Tibial artery (tissue), 4 donors: ENCODE measurements at regions not wholly inside any gene's neighbourhood (a gene's known extent, or its start where the extent isn't known, plus 50 kb on each side); places are given as distances from the start of the nearest gene placed in this dataset.
"Not testable (repeated sequence)": the region's sequence is repeated elsewhere in the genome, so short reads cannot be mapped to it uniquely, and the experiment has no call there.

Source experiments
- DNase-seq, 2 donors: peaks; one replicate each; pipeline ENCODE4 v3.0.0-alpha.2; 2019
- H3K27ac ChIP-seq, 2 donors: fragments of 200-600 bp; sonication (generic) in 1 of 2; 1 replicate in 1 of 2; 2 replicates in 1 of 2; pipeline ENCODE4 v1.5.1; 2018 to 2019; ENCODE audit warnings: mild to moderate bottlenecking in 1 of 2
- H3K27me3 ChIP-seq, 2 donors: fragments of 200-600 bp; sonication (generic) in 1 of 2; one replicate each; pipeline versions ENCODE4 v1.5.1 to v1.6.0; 2016 to 2019
- H3K36me3 ChIP-seq, 3 donors: fragments of 200-600 bp; sonication (generic) in 2 of 3; one replicate each; pipeline ENCODE4 v1.5.1; 2016 to 2019; ENCODE audit warnings: mild to moderate bottlenecking in 2 of 3
- H3K4me1 ChIP-seq, 4 donors: fragments of 200-600 bp; sonication (generic) in 2 of 4; 1 replicate in 3 of 4; 2 replicates in 1 of 4; pipeline ENCODE4 v1.5.1; 2016 to 2019
- H3K4me3 ChIP-seq, 2 donors: fragments of 200-600 bp; sonication (generic) in 1 of 2; 1 replicate in 1 of 2; 2 replicates in 1 of 2; pipeline ENCODE4 v1.5.1; 2018 to 2019; ENCODE audit warnings: mild to moderate bottlenecking in 2 of 2
- H3K9me3 ChIP-seq, 3 donors: fragments of 200-600 bp; sonication (generic) in 1 of 3; one replicate each; pipeline ENCODE4 v1.5.1; 2016 to 2019
- CTCF ChIP-seq, 2 experiments: fragments of 200-600 bp in 1 of 2; fragments of 450-650 bp in 1 of 2; IDR thresholded peaks; one replicate each; pipeline ENCODE4 v1.5.1; 2017 to 2019; ENCODE audit warnings: antibody characterized with exemption in 2 of 2, mild to moderate bottlenecking in 1 of 2, moderate library complexity in 1 of 2
- intact Hi-C: fragments of 100-400 bp; cut with DNase I; formaldehyde crosslinking; loops from one replicate; pipeline ENCODE4 v1.15.0; 2023; ENCODE audit warnings: low total_unique reads

GRCh38 chr3:198109883-198110282 lies 149.9 kb downstream of the LMLN start:
- Histone ChIP-seq H3K4me3 (no peak overlapping the region), H3K27ac (no peak overlapping the region), H3K4me1 (peaks cover 0 to 8% (median 1%) of the 10 kb centered on the region in 4 donors), H3K27me3 (peaks cover 0 to 55% of the 10 kb centered on the region in 2 donors), H3K9me3 (no peaks in the 10 kb centered on the region), H3K36me3 (no peaks in the 10 kb centered on the region)
- TF ChIP-seq CTCF (IDR thresholded peaks at IDR 0.05), result no peak
- intact Hi-C loops, result no loop called here
- no peak for DNase-seq

GRCh38 chr3:198112031-198112430 lies 152.0 kb downstream of the LMLN start:
- no peaks in the 10 kb centered on the region for H3K9me3 ChIP-seq
- intact Hi-C loops, result no loop called here
- H3K27ac ChIP-seq, result no peak overlapping the region
- peaks cover 0 to 55% of the 10 kb centered on the region in 2 donors for H3K27me3 ChIP-seq
- no peak overlapping the region for H3K4me3 ChIP-seq
- no peaks in the 10 kb centered on the region for H3K36me3 ChIP-seq
- peaks cover 0 to 8% (median 1%) of the 10 kb centered on the region in 4 donors for H3K4me1 ChIP-seq
- no peak for DNase-seq
- no peak for TF ChIP-seq CTCF (IDR thresholded peaks at IDR 0.05)

GRCh38 chr3:198113206-198114053 lies 153.4 kb downstream of the LMLN start:
- peak in 1 of 2 donors; percentile 22 for DNase-seq
- Histone ChIP-seq H3K4me1 (peaks cover 0 to 8% (median 1%) of the 10 kb centered on the region in 4 donors), H3K27me3 (peaks cover 0 to 48% of the 10 kb centered on the region in 2 donors), H3K9me3 (no peaks in the 10 kb centered on the region), H3K36me3 (no peaks in the 10 kb centered on the region), H3K4me3 (peak overlapping the region in 1 of 2 donors; percentile 14), H3K27ac (no peak overlapping the region)
- intact Hi-C loops, result no loop called here
- TF ChIP-seq CTCF (IDR thresholded peaks at IDR 0.05), result no peak

DNA sequence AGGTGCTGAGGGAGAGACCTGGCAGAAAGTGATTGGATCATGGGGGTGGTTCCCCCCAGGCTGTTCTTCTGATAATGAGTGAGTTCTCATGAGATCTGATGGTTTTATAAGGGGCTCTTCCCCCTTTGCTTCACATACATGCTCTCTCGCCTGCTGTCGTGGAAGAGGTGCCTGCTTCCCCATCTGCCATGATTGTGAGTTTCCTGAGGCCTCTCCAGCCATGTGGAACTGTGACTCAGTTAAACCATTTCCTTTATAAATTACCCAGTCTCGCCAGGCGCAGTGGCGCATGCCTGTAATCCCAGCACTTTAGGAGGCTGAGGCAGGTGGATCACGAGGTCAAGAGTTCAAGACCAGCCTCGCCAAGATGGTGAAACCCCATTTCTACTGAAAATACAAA lies 154.5 kb downstream of the LMLN start:
- H3K4me3 ChIP-seq, H3K4me1 ChIP-seq, H3K27ac ChIP-seq, intact Hi-C loops, H3K36me3 ChIP-seq, H3K9me3 ChIP-seq, DNase-seq: not testable (repeated sequence)
- peaks cover 0 to 41% of the 10 kb centered on the region in 2 donors for H3K27me3 ChIP-seq

- H3K4me1 ChIP-seq, H3K27me3 ChIP-seq, H3K4me3 ChIP-seq, H3K36me3 ChIP-seq, DNase-seq, H3K27ac ChIP-seq, intact Hi-C loops, H3K9me3 ChIP-seq: not testable (repeated sequence)
These were observed 162.2 kb downstream of the LMLN start for GRCh38 chr3:198122184-198122583.

DNA sequence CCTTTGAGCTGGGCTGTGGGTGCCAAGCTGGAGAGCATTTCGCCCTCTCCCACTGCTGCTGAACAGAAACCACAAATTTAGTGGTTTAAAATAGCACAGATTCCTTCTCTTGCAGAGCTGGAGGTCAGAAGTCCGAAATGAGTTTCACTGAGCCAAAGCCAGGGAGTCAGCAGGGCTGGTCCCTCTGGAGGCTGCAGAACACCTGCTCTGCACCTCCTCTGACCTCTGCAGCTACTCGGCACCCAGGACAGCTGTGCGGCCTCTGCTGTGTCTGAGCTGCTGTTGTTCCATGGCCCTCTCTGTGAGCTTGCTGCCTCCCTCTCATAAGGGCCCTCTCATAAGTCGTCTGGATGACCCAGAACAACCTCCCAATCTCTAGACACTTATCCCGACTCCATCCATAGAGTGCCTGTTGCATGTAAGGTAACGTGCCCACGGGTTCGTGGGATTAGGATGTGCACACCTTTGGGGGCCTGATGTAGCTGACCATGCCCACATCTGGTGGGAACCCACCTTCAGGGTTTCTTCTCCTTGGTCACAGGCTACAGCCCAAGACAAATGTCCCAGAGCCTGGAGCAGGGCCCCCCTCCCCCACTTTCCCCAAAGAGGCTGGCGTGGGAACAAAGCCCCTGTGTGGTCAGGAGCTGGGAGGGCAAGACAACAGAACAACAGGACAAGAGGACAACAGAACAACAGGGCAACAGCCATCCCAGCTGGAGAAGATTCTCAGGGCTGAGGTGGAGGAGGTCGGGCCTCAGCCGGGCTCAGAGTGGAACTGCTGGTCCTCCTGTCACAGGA lies 177.2 kb downstream of the LMLN start:
- DNase-seq, H3K36me3 ChIP-seq, H3K27ac ChIP-seq, H3K4me3 ChIP-seq, H3K9me3 ChIP-seq, H3K4me1 ChIP-seq, H3K27me3 ChIP-seq, intact Hi-C loops: not testable (repeated sequence)

GRCh38 chr3:198138205-198138604 lies 178.2 kb downstream of the LMLN start:
- H3K9me3 ChIP-seq, H3K36me3 ChIP-seq, H3K4me3 ChIP-seq, H3K27me3 ChIP-seq, DNase-seq, H3K4me1 ChIP-seq, H3K27ac ChIP-seq, intact Hi-C loops: not testable (repeated sequence)

- intact Hi-C loops, result not testable (repeated sequence)
These were observed 179.0 kb downstream of the LMLN start for GRCh38 chr3:198139037-198139436.

GRCh38 chr3:198139513-198140167 lies 179.6 kb downstream of the LMLN start:
- H3K4me3 ChIP-seq, intact Hi-C loops, H3K4me1 ChIP-seq, H3K9me3 ChIP-seq, H3K36me3 ChIP-seq, DNase-seq, H3K27me3 ChIP-seq, H3K27ac ChIP-seq: not testable (repeated sequence)

More at GRCh38 chr3:198139037-198139436, 179.0 kb downstream of the LMLN start:
- not testable (repeated sequence) for DNase-seq, H3K9me3 ChIP-seq, H3K27me3 ChIP-seq, H3K27ac ChIP-seq, H3K36me3 ChIP-seq, H3K4me3 ChIP-seq, H3K4me1 ChIP-seq

- H3K4me1 ChIP-seq, intact Hi-C loops, H3K27ac ChIP-seq, H3K27me3 ChIP-seq, H3K36me3 ChIP-seq, DNase-seq, H3K4me3 ChIP-seq, H3K9me3 ChIP-seq: not testable (repeated sequence)
These were observed 183.5 kb downstream of the LMLN start for GRCh38 chr3:198143300-198144137.
